CD4-positive, alpha-beta T cell treated with Interleukin-10 for 1 hour (primary cell): ENCODE measurements at regions not wholly inside any gene's neighbourhood (a gene's known extent, or its start where the extent isn't known, plus 50 kb on each side); places are given as distances from the start of the nearest gene placed in this dataset.

Experiments used
- DNase-seq: peaks from one replicate; pipeline ENCODE4 v3.0.0-alpha.2; 2020

DNA sequence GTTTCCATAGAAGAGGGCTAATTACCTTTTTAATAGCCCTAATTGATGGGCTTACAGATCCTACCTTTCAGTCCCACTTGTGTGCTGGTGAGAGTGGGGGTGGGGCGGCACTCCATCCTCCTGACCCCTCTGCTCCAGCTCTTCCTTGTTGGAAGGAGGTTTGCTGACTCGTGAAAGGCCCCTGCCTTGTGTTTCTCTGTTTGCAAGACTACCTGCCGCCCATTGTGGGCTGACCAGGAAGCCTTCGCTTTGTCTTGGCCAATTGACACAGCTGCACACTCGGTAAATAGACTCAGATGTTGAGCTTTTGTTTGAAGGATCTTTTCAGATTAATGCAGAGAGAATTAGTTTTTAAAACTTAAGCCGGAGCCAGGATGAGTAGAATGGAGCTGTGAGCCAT lies 197.3 kb upstream of the HES1 start:
- DNase-seq, result no peak

- DNase-seq, result no peak
Measured at GRCh38 chr3:193939527-193939926, 196.4 kb upstream of the HES1 start.

DNA sequence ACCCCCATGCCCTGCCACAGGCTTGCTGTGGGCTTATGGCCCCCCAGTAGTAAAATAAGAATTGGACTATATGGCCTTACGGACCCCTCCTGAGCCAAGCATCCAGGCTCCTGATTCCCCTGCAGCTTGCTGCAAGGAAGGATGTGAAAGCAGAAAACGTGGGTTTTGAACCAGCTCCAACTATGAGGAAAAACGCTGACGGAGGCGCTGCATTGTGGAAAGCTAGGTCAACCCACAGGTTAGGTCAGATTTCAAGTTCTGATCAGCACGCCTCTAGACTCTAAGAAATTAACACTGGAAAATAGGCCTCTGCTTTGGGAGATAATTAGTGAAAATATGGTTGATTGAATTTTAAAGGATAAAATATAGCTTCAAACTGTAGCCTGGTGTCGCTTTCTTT lies 195.4 kb upstream of the HES1 start:
- no peak for DNase-seq

DNA sequence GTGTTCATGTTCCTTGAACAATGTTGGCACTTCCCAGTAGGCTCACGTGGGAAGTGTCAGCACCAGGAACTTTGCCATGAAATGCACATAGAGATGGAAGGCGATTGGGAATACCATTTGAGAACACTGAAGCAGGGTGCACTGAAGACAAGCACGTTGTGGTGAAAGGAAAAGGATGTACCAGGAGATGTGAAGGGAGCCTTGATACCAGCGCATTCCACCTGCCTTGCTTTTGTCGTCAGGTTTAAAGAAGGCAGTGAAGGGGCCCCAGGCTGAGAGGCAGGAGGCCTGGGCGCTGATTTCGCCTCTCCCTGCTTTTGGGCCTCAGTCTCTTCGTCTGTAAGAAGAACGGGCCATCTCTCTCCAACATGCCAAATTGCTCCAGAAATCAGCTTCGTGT lies 194.5 kb upstream of the HES1 start:
- DNase-seq, result no peak

GRCh38 chr3:193942516-193943055 lies 193.4 kb upstream of the HES1 start:
- DNase-seq, result no peak

GRCh38 chr3:193943200-193943599 lies 192.7 kb upstream of the HES1 start:
- DNase-seq, result no peak

DNA sequence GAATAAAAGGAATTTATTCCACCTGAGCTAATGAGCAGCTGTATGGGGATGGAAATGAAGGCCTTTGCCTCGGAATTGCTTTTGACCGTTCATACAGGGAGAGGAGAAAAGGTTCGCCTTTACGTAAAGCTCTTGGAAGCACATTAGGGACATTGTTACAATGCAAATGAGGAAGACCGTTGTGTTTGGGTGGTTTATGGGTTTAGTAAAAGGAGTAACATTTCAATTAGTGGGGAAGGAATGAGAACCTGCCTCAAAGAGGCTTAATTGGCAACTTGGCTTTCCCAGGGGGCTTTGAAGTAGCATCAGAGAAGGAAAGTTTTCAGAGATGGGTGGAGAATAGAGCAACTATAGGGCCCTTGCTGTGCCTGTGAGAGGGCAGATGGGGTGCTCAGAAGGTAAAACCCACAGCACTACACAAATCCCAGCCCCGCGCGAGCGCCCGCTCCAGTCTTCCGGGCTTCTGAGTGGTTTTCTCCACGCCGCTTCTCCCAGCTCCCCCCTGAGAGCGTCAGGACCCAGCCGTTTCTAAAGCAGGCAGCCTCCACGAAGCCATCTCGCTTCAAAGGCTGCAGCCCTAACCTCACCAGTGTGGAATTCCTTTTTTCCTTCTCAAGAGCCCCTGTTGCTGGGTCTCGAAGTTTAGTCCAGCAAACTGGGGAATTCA lies 192.0 kb upstream of the HES1 start:
- DNase-seq, result no peak

DNA sequence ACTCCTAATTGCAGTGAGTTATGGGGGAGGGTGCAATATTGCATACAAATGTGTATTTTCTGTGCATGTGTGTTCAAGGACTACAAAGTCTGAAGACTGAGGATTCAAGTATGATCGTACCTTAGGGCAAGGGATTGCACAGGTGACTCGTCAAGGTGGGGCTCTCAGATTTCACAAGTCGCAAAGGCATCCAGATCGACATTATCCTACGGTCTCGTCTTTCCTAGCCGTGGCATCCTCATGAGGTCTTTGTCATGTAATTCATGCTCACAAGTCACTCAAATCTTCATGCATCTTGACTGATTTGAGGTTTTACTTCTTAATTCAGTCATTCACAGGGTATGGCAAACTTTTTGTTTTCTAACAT lies 191.4 kb upstream of the HES1 start:
- no peak for DNase-seq

DNA sequence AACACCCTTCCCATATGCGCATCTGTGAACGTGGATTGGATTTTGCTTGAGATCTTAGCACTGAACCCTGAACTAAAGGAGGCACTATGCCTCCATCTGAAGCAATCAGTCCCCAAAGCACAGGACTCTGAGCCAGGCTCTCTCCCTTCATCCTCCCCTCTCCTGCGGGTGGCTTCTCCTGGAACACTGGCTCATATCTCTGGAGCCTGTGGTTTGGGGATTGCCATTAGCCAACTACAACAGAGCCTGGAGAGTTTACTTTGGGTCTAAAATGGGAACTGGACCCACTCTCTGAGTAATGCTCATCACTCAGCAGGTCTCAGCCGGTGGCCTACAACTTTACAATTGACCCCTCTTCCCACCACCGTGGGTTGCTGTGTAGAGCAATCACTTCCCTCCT lies 190.8 kb upstream of the HES1 start:
- DNase-seq, result no peak

GRCh38 chr3:193946945-193947344 lies 189.0 kb upstream of the HES1 start:
- DNase-seq, result no peak

DNA sequence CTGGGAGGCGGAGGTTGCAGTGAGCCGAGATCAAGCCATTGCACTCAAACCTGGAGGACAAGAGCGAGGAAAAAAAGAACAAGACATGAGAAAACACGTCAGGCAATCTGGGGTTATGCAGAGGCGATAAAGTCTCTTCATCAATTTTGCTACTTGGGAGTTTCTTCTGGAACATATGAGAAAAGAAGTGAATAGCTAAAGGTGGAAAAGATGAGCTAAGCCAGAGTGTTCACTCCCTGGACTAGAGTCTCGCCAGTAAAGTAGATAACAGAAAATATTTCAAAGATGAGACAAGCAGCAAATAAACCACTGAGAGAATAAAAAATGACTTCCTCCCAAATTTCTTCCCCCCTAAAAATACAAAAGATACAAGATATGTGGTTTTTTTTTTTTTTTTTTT lies 188.4 kb upstream of the HES1 start:
- DNase-seq, result no peak

DNA sequence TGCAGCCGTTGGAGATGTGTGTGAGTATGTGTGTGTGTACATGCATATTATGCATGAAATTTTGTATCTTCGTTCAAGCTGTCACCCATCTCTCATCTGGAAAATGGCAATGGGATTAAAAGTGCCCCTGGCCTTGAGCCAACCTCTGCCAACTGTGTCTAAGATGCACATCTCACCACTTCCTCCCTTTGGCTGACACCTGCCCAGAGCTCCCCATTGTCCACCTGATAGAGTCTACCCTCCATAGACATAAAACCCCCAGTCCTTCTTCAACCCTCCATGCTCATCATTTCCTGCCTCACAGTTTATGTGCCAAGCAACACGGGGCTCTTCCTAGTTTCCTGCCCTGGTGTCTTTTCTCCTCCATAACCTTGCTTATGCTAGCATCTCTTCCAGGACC lies 187.5 kb upstream of the HES1 start:
- no peak for DNase-seq

- no peak for DNase-seq
Measured at GRCh38 chr3:193951859-193952258, 184.1 kb upstream of the HES1 start.

DNA sequence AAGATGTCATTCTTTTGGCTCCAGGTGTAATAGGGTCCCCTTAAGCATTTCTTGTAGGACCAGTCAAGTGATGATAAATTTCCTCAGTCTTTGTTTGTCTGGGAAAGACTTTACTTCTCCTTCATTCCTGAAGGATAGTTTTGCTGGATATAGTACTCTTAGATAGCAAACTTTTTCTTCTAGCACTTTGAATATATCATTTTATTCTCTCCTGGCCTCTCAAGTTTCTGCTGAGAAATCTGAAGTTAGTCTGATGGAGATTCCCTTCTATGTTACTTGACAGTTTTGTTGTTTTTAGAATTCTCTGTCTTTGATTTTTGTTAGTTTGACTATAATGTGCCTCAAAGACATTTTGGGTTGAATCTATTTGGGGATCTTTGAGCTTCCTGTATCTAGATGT lies 181.2 kb upstream of the HES1 start:
- no peak for DNase-seq

- no peak for DNase-seq
Measured at GRCh38 chr3:193955719-193956118, 180.2 kb upstream of the HES1 start.

DNA sequence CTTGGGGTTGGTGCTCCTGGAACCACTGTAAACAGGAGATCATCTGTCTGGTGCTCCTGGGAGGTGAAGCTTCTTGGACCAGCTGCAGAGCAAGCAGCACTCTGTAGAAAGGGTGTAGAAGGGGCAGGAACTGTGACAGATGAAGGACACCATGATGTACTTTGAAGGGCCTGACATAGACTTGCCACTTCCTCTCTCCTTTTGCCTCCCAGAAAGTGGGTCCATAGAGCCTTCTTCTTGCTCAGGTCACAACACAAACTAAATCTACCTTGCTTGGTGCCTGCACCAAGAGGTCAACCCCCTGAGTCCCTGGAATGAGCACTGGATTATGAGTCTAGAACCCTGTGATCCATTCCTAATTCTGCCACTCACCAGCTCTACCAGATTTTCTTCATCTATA lies 176.1 kb upstream of the HES1 start:
- DNase-seq, result no peak

- DNase-seq, result no peak
Measured at GRCh38 chr3:193960487-193961274, 175.3 kb upstream of the HES1 start.

- DNase-seq, result no peak
Measured at GRCh38 chr3:193962986-193963685, 172.8 kb upstream of the HES1 start.

- DNase-seq, result no peak
Measured at GRCh38 chr3:193963808-193964516, 172.0 kb upstream of the HES1 start.

DNA sequence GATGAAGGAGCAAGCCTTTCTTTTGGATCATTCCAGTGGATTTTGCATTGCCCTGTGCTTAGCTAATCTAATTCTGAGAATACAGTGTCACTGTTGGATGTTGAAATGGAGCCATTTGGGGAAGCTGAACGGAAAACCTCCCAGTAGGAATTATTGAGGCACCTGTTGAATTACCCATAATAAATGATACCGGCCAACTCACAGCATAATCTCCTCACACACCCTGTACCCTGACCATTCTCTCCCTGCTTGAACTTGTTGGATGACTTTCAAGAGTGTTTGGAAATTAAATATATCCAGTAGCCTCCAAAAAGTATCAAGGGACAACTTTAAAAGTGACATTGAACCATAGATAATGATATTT lies 171.4 kb upstream of the HES1 start:
- no peak for DNase-seq

- no peak for DNase-seq
Measured at GRCh38 chr3:193968380-193968974, 167.5 kb upstream of the HES1 start.

DNA sequence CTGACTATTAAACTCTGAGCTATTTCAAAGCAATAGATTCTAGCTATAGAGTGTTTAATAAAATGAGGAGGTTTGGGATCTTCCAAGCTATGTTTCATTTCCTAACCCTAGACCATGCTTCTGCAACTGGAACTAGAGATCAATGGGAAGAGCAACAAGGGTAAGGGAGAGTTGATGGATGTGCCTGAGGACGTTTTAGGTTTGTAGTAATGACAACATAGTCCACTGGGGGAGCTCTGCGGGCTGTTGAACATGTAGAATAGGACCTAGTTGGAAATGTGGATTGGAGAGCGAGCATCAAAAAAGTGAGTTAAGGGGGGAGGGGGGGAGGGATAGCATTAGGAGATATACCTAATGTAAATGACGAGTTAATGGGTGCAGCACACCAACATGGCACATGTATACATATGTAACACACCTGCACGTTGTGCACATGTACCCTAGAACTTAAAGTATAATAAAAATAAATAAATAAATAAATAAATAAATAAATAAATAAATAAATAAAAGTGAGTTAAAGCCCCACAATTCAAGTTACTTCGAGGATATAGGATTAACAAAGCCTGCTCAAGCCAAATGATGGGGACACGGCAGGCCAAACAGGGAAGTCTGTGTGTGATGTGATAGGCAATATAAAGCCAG lies 165.7 kb upstream of the HES1 start:
- DNase-seq, result peak; percentile 9
